ENCODE measurements at regions not wholly inside any gene's neighbourhood (a gene's known extent, or its start where the extent isn't known, plus 50 kb on each side); places are given as distances from the start of the nearest gene placed in this dataset.

GRCh38 chr5:71998746-71999145 lies 108.5 kb upstream of the MAP1B start:
- no peak for TF ChIP-seq POLR2A (IDR thresholded peaks at IDR 0.05; ENCODE audit: low read length)
- no peak for TF ChIP-seq GATA1 (IDR thresholded peaks at IDR 0.05; ENCODE audit: low read depth, low read length)
